ENCODE measurements at regions not wholly inside any gene's neighbourhood (a gene's known extent, or its start where the extent isn't known, plus 50 kb on each side); places are given as distances from the start of the nearest gene placed in this dataset.

DNA sequence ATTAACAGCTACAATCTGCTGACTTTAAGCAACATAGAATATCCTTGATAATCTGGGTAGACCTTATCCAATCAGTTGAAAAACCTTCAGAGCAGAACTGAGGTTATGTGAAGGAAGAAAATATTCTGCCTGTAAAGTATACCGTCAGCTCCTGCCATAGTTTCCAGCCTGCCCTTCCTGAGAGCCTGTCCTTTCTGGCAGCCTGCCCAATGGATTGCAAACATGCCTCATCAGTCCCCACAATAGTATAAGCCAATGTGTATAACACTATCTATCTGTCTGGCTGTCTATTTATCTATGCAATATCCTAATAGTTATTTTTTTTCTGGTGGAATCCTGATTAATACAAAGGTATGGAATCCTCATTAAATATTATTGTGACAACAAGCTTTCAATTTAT is 489.2 kb upstream of the KCND2 start:
- Histone ChIP-seq H4K5ac (ENCODE audit: low read depth, low read length) (no peak overlapping the region), H4K91ac (ENCODE audit: insufficient read depth, low read depth, low read length) (no peak overlapping the region), H3K79me1 (ENCODE audit: low read depth in 1 of 2, low read length in 2 of 2) (no peaks in the 10 kb centered on the region), H3K4me2 (ENCODE audit: low read depth, low read length) (no peak overlapping the region), H3K27ac (ENCODE audit: insufficient read depth, low read length) (no peak overlapping the region), H3K9me1 (ENCODE audit: insufficient read depth, low read length) (no peaks in the 10 kb centered on the region), H3K4ac (ENCODE audit: low read depth, low read length) (no peak overlapping the region), H2AFZ (replicated peaks; ENCODE audit: low read length, poor library complexity) (no peak overlapping the region), H2BK20ac (ENCODE audit: low read depth, low read length) (no peak overlapping the region), H3K56ac (ENCODE audit: extremely low read depth, insufficient read depth, low read length) (no peak overlapping the region), H2AK5ac (ENCODE audit: low read depth, low read length) (no peak overlapping the region), H3K23ac (ENCODE audit: low read depth, low read length) (no peak overlapping the region), H3K9ac (ENCODE audit: low read depth, low read length) (no peak overlapping the region), H3K18ac (ENCODE audit: low read depth, low read length) (no peak overlapping the region), H2BK15ac (ENCODE audit: low read depth, low read length) (no peak overlapping the region), H2AK9ac (replicated peaks; ENCODE audit: low read depth, low read length, poor library complexity) (no peak overlapping the region), H3K14ac (replicated peaks; ENCODE audit: low read depth, low read length) (no peak overlapping the region), H2BK120ac (ENCODE audit: low read depth, low read length) (no peak overlapping the region), H3K9me3 (ENCODE audit: control insufficient read depth, insufficient read depth, low read length) (no peaks in the 10 kb centered on the region), H3K4me3 (ENCODE audit: insufficient read depth, low read depth, low read length) (no peak overlapping the region), H4K20me1 (ENCODE audit: insufficient read depth, low read length) (no peaks in the 10 kb centered on the region), H3K27me3 (ENCODE audit: control insufficient read depth, insufficient read depth, low read length) (no peaks in the 10 kb centered on the region), H2BK5ac (ENCODE audit: low read depth, low read length, poor library complexity, severe bottlenecking) (no peak overlapping the region), H4K8ac (ENCODE audit: low read depth in 2 of 2, low read length in 2 of 2) (no peak overlapping the region), H3K36me3 (ENCODE audit: control insufficient read depth, insufficient read depth, low read length) (no peaks in the 10 kb centered on the region), H3K4me1 (ENCODE audit: control insufficient read depth, insufficient read depth, low read length) (no peaks in the 10 kb centered on the region)
- TF ChIP-seq NFE2L2 (IDR thresholded peaks at IDR 0.05; ENCODE audit: low read depth, low read length) (no peak), RCOR1 (IDR thresholded peaks at IDR 0.05; ENCODE audit: insufficient replicate concordance, low read length) (no peak), RFX5 (IDR thresholded peaks at IDR 0.05; ENCODE audit: low read depth, low read length) (no peak), CTCF (conservative IDR thresholded peaks at IDR 0.05; ENCODE audit: low read depth, low read length) (no peak), CHD1 (IDR thresholded peaks at IDR 0.05; ENCODE audit: low read depth, low read length) (no peak), CEBPB (IDR thresholded peaks at IDR 0.05; ENCODE audit: low read depth, low read length) (no peak), MAZ (IDR thresholded peaks at IDR 0.05; ENCODE audit: borderline replicate concordance, low read depth, low read length) (no peak), BHLHE40 (IDR thresholded peaks at IDR 0.05; ENCODE audit: low read depth, low read length) (no peak), MXI1 (IDR thresholded peaks at IDR 0.05; ENCODE audit: borderline replicate concordance, low read depth, low read length) (no peak), SMC3 (IDR thresholded peaks at IDR 0.05; ENCODE audit: low read depth, low read length) (no peak), USF2 (IDR thresholded peaks at IDR 0.05; ENCODE audit: low read depth, low read length) (no peak), FOS (IDR thresholded peaks at IDR 0.05; ENCODE audit: low read depth, low read length) (no peak), MAFK (IDR thresholded peaks at IDR 0.05; ENCODE audit: low read depth, low read length) (no peak), RAD21 (IDR thresholded peaks at IDR 0.05; ENCODE audit: low read length) (no peak), POLR2A (IDR thresholded peaks at IDR 0.05; ENCODE audit: low read depth, low read length) (no peak)
- TF ChIP-seq, protein P1, sequence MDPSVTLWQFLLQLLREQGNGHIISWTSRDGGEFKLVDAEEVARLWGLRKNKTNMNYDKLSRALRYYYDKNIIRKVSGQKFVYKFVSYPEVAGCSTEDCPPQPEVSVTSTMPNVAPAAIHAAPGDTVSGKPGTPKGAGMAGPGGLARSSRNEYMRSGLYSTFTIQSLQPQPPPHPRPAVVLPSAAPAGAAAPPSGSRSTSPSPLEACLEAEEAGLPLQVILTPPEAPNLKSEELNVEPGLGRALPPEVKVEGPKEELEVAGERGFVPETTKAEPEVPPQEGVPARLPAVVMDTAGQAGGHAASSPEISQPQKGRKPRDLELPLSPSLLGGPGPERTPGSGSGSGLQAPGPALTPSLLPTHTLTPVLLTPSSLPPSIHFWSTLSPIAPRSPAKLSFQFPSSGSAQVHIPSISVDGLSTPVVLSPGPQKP (IDR thresholded peaks at IDR 0.05; ENCODE audit: borderline replicate concordance, low read depth, low read length): no peak
- no CpG with 5 or more reads among the region's 1 CpG for WGBS, 2 experiments (ENCODE audit: extremely low coverage in 2 of 2, insufficient read length in 1 of 2)
- intact Hi-C loops (cut with micrococcal nuclease): no loop called here
- no TSS peak for BruUV-seq (replicated peaks)
- dilution Hi-C loops (cut with HindIII; ENCODE audit: low sequenced_read_pairs, unreplicated experiment): no loop called here
- ATAC-seq (ENCODE audit: low read depth): no peak
- CTCF ChIA-PET: no interaction called here
- in situ Hi-C loops (cut with MboI; ENCODE audit: low sequenced_read_pairs): no loop called here
- POLR2A ChIA-PET (ENCODE audit: unreplicated experiment): no interaction called here
- peak; percentile 0 for DNase-seq

All from IMR-90 (cell line).